Smooth muscle cell (in vitro differentiated cells): ENCODE measurements at regions not wholly inside any gene's neighbourhood (a gene's known extent, or its start where the extent isn't known, plus 50 kb on each side); places are given as distances from the start of the nearest gene placed in this dataset.
"Not testable (repeated sequence)": the region's sequence is repeated elsewhere in the genome, so short reads cannot be mapped to it uniquely, and the experiment has no call there.

Experiments used
- DNase-seq: peaks from one replicate; lab custom pipeline; 2025; ENCODE audit not compliant: unreplicated experiment; lab: John Stamatoyannopoulos, UW
- H2AFZ ChIP-seq: fragments of 200-600 bp; sonication (generic); 2 replicates; pipeline ENCODE4 v1.6.0; 2016; ENCODE audit warnings: antibody characterized with exemption, low read depth, mild to moderate bottlenecking
- H3F3A ChIP-seq: fragments of 200-600 bp; sonication (generic); 2 replicates; pipeline ENCODE4 v1.6.0; 2017; ENCODE audit warnings: antibody characterized with exemption, low read depth
- H3K27ac ChIP-seq: fragments of 200-600 bp; sonication (generic); 2 replicates; pipeline ENCODE4 v1.5.1; 2016; ENCODE audit warnings: low read depth, mild to moderate bottlenecking
- H3K27me3 ChIP-seq: fragments of 200-600 bp; sonication (generic); 2 replicates; pipeline ENCODE4 v1.6.1; 2016; ENCODE audit warnings: low read depth, mild to moderate bottlenecking
- H3K36me3 ChIP-seq: fragments of 200-600 bp; sonication (generic); 2 replicates; pipeline ENCODE4 v1.5.1; 2016; ENCODE audit warnings: low read depth
- H3K4me1 ChIP-seq: fragments of 200-600 bp; sonication (generic); 2 replicates; pipeline ENCODE4 v1.5.1; 2016; ENCODE audit warnings: low read depth
- H3K4me2 ChIP-seq: fragments of 200-600 bp; sonication (generic); 2 replicates; pipeline ENCODE4 v1.6.0; 2016; ENCODE audit warnings: mild to moderate bottlenecking
- H3K4me3 ChIP-seq: fragments of 200-600 bp; sonication (generic); 2 replicates; pipeline ENCODE4 v1.5.1; 2016; ENCODE audit warnings: mild to moderate bottlenecking
- H3K79me2 ChIP-seq: fragments of 200-600 bp; sonication (generic); 2 replicates; pipeline ENCODE4 v1.6.0; 2016; ENCODE audit warnings: low read depth, mild to moderate bottlenecking
- H3K9ac ChIP-seq: fragments of 200-600 bp; sonication (generic); 2 replicates; pipeline ENCODE4 v1.6.0; 2016; ENCODE audit warnings: low read depth
- H3K9me3 ChIP-seq: fragments of 200-600 bp; sonication (generic); replicated peaks from 2 replicates; pipeline ENCODE4 v1.5.1; 2016; ENCODE audit warnings: low read depth
- H4K20me1 ChIP-seq: fragments of 200-600 bp; sonication (generic); 2 replicates; pipeline ENCODE4 v1.6.0; 2016; ENCODE audit warnings: low read depth
- CTCF ChIP-seq: fragments of 200-600 bp; sonication (generic); IDR thresholded peaks from 2 replicates; pipeline ENCODE4 v1.5.1; 2017; ENCODE audit warnings: borderline replicate concordance, mild to moderate bottlenecking, antibody characterized with exemption; ENCODE audit not compliant: insufficient read depth, poor library complexity, severe bottlenecking
- WGBS: methylation state at CpG from one replicate; pipeline ENCODE4 v1.1.7; 2016; ENCODE audit warnings: low lambda C conversion rate; 5-methylcytosine and 5-hydroxymethylcytosine counted together

GRCh38 chr5:12952409-12952808, 992.1 kb downstream of the DNAH5 start:
- Histone ChIP-seq H3F3A (no peaks in the 10 kb centered on the region), H3K27ac (no peak overlapping the region), H3K9me3 (no peaks in the 10 kb centered on the region), H3K36me3 (no peaks in the 10 kb centered on the region), H2AFZ (no peak overlapping the region), H3K4me1 (no peaks in the 10 kb centered on the region), H3K79me2 (no peaks in the 10 kb centered on the region), H3K9ac (no peak overlapping the region), H4K20me1 (no peaks in the 10 kb centered on the region), H3K27me3 (no peaks in the 10 kb centered on the region), H3K4me2 (no peak overlapping the region), H3K4me3 (no peak overlapping the region)
- TF ChIP-seq CTCF, result no peak
- WGBS, result 42% methylated on average over 2 of the region's 2 CpGs
- DNase-seq, result no peak

GRCh38 chr5:12951846-12952245, 992.6 kb downstream of the DNAH5 start:
- H3K27ac ChIP-seq, result no peak overlapping the region
- no peak overlapping the region for H3K4me3 ChIP-seq
- WGBS, result 82% methylated on average over 3 of the region's 3 CpGs
- no peak overlapping the region for H3K4me2 ChIP-seq
- no peak for DNase-seq
- no peak for TF ChIP-seq CTCF
- no peaks in the 10 kb centered on the region for H3K4me1 ChIP-seq
- no peaks in the 10 kb centered on the region for H3F3A ChIP-seq
- H3K79me2 ChIP-seq, result no peaks in the 10 kb centered on the region
- no peaks in the 10 kb centered on the region for H3K27me3 ChIP-seq
- H3K9me3 ChIP-seq, result no peaks in the 10 kb centered on the region
- no peaks in the 10 kb centered on the region for H3K36me3 ChIP-seq
- H3K9ac ChIP-seq, result no peak overlapping the region
- no peaks in the 10 kb centered on the region for H4K20me1 ChIP-seq
- H2AFZ ChIP-seq, result no peak overlapping the region

GRCh38 chr5:12947379-12947778, 997.1 kb downstream of the DNAH5 start:
- WGBS, result 88% methylated on average over 3 of the region's 3 CpGs

GRCh38 chr5:12945477-12945876, 999.0 kb downstream of the DNAH5 start:
- H3K27ac ChIP-seq, DNase-seq, H3K4me3 ChIP-seq, H3K9ac ChIP-seq, H4K20me1 ChIP-seq, H3K4me1 ChIP-seq, H3K4me2 ChIP-seq, H3F3A ChIP-seq, H3K79me2 ChIP-seq, H3K27me3 ChIP-seq, H3K9me3 ChIP-seq, H2AFZ ChIP-seq, H3K36me3 ChIP-seq: not testable (repeated sequence)
- WGBS, result 69% methylated on average over 1 of the region's 1 CpG

More at GRCh38 chr5:12947379-12947778, 997.1 kb downstream of the DNAH5 start:
- H3K79me2 ChIP-seq, result no peaks in the 10 kb centered on the region
- H3K27ac ChIP-seq, result no peak overlapping the region
- no peak overlapping the region for H3K9ac ChIP-seq
- no peaks in the 10 kb centered on the region for H3F3A ChIP-seq
- H3K27me3 ChIP-seq, result no peaks in the 10 kb centered on the region
- H2AFZ ChIP-seq, result no peak overlapping the region
- H4K20me1 ChIP-seq, result no peaks in the 10 kb centered on the region
- no peak for TF ChIP-seq CTCF
- no peak overlapping the region for H3K4me3 ChIP-seq
- DNase-seq, result no peak
- H3K4me2 ChIP-seq, result no peak overlapping the region
- no peaks in the 10 kb centered on the region for H3K36me3 ChIP-seq
- H3K9me3 ChIP-seq, result no peaks in the 10 kb centered on the region
- no peaks in the 10 kb centered on the region for H3K4me1 ChIP-seq
